ENCODE measurements at regions not wholly inside any gene's neighbourhood (a gene's known extent, or its start where the extent isn't known, plus 50 kb on each side); places are given as distances from the start of the nearest gene placed in this dataset.
"Not testable (repeated sequence)": the region's sequence is repeated elsewhere in the genome, so short reads cannot be mapped to it uniquely, and the experiment has no call there.

DNA sequence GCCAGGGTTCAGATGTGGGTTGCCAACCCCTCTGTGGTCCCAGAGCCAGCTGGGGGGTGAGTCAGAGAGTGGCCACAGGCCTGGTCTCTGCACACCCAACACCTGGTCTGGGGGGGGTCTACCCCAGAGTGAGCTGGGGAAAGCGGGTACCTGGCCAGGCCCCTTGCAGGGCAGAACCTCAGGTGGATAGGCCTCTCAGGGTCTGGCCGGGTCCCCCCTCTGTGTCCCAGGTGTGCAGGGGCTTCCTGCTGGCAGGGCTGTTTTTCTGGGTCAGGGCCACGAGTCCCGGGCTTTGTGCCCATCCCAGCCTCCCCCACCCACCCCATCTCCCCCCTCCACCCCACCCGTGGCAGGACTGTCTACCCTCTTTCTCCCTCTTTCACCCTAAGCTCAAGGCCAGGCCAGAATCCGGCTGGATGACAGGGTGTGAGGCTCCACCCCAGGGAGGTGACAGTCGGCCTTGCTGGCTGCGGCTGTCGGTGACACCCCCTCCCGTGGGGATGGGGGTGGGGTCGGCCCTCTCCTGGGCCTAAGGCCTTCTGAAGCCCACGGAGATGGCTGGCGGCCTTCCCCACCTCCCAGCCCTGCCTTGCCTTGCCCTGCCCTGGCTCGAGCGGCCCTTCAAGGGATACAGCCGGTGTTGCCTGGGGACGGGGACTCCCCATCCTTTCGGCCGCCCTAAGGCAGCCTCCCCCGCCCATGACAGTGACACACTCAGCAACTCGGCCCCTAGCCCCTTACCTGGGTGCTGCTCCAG, 253.2 kb downstream of the ANKRD30B start:
- TF ChIP-seq, protein P1, sequence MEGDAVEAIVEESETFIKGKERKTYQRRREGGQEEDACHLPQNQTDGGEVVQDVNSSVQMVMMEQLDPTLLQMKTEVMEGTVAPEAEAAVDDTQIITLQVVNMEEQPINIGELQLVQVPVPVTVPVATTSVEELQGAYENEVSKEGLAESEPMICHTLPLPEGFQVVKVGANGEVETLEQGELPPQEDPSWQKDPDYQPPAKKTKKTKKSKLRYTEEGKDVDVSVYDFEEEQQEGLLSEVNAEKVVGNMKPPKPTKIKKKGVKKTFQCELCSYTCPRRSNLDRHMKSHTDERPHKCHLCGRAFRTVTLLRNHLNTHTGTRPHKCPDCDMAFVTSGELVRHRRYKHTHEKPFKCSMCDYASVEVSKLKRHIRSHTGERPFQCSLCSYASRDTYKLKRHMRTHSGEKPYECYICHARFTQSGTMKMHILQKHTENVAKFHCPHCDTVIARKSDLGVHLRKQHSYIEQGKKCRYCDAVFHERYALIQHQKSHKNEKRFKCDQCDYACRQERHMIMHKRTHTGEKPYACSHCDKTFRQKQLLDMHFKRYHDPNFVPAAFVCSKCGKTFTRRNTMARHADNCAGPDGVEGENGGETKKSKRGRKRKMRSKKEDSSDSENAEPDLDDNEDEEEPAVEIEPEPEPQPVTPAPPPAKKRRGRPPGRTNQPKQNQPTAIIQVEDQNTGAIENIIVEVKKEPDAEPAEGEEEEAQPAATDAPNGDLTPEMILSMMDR (IDR thresholded peaks at IDR 0.05; ENCODE audit: insufficient read depth, low read length, poor library complexity, severe bottlenecking), result not testable (repeated sequence)
- not testable (repeated sequence) for TF ChIP-seq EZH2phosphoT487 (conservative IDR thresholded peaks at IDR 0.05; ENCODE audit: low read length)
